ENCODE measurements at regions not wholly inside any gene's neighbourhood (a gene's known extent, or its start where the extent isn't known, plus 50 kb on each side); places are given as distances from the start of the nearest gene placed in this dataset.

DNA sequence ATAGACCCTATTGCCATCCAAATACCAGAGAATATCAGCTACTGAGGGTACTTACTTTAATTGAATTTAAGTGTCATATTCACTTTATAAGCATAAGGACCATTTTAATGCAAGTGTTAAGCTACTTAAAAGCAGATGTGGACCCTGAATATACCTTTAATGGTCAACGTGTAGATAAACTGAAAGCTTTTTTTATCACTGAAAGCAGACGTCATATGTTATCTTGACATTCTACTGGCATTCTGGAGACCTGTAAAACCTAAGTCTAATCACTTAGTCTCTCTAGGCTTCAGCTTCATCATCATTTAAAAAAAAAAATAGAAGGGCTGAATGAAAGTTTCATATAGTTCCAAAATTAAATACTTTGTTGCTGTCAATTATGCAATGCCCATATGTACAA is 116.5 kb downstream of the ELAPOR2 start:
- TF ChIP-seq, protein P1, sequence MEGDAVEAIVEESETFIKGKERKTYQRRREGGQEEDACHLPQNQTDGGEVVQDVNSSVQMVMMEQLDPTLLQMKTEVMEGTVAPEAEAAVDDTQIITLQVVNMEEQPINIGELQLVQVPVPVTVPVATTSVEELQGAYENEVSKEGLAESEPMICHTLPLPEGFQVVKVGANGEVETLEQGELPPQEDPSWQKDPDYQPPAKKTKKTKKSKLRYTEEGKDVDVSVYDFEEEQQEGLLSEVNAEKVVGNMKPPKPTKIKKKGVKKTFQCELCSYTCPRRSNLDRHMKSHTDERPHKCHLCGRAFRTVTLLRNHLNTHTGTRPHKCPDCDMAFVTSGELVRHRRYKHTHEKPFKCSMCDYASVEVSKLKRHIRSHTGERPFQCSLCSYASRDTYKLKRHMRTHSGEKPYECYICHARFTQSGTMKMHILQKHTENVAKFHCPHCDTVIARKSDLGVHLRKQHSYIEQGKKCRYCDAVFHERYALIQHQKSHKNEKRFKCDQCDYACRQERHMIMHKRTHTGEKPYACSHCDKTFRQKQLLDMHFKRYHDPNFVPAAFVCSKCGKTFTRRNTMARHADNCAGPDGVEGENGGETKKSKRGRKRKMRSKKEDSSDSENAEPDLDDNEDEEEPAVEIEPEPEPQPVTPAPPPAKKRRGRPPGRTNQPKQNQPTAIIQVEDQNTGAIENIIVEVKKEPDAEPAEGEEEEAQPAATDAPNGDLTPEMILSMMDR (conservative IDR thresholded peaks at IDR 0.05; ENCODE audit: low read depth) = no peak
- POLR2A ChIA-PET (ENCODE audit: low non-redundant PET) = no interaction called here
- H3K27ac ChIP-seq = no peak overlapping the region
- no peak for DNase-seq (ENCODE audit: low spot score)
- CTCF ChIA-PET = interaction anchor here (0.5 to 3.2 kb wide), 3 partner anchors 201 to 991 kb away, joined by 5 to 12 read pairs (median 7); no protein-coding TSS in a partner anchor

- H3K27ac ChIP-seq = no peak overlapping the region
- CTCF ChIA-PET = interaction anchor here (0.5 to 3.2 kb wide), 2 partner anchors 202 to 206 kb away, joined by 7 to 12 read pairs; no protein-coding TSS in a partner anchor
- POLR2A ChIA-PET (ENCODE audit: low non-redundant PET) = interaction anchor here (0.7 kb wide), 1 partner anchor 477 kb away, joined by 3 read pairs; no protein-coding TSS in a partner anchor
- TF ChIP-seq, protein P1 (conservative IDR thresholded peaks at IDR 0.05; ENCODE audit: low read depth) = no peak
- DNase-seq (ENCODE audit: low spot score) = no peak
These were observed 117.4 kb downstream of the ELAPOR2 start for GRCh38 chr7:86942081-86942480.

- TF ChIP-seq, protein P1 (conservative IDR thresholded peaks at IDR 0.05; ENCODE audit: low read depth) = peak; percentile 85
- POLR2A ChIA-PET (ENCODE audit: low non-redundant PET) = no interaction called here
- CTCF ChIA-PET = interaction anchor here (0.6 kb wide), 1 partner anchor 100 kb away, joined by 3 read pairs; no protein-coding TSS in a partner anchor
These were observed 120.1 kb downstream of the ELAPOR2 start for GRCh38 chr7:86939197-86939814.

GRCh38 chr7:86937363-86937878 is 122.0 kb downstream of the ELAPOR2 start:
- DNase-seq (ENCODE audit: low spot score) = no peak
- TF ChIP-seq, protein P1 (conservative IDR thresholded peaks at IDR 0.05; ENCODE audit: low read depth) = no peak
- H3K27ac ChIP-seq = no peak overlapping the region
- ChIA-PET POLR2A (ENCODE audit: low non-redundant PET) (no interaction called here), CTCF (interaction anchor here (0.6 to 0.7 kb wide), 2 partner anchors 28 to 189 kb away, joined by 3 read pairs; no protein-coding TSS in a partner anchor)

More at GRCh38 chr7:86939197-86939814, 120.1 kb downstream of the ELAPOR2 start:
- H3K27ac ChIP-seq = no peak overlapping the region
- peak; percentile 28 for DNase-seq (ENCODE audit: low spot score)

- TF ChIP-seq, protein P1 (conservative IDR thresholded peaks at IDR 0.05; ENCODE audit: low read depth) = no peak
- POLR2A ChIA-PET (ENCODE audit: low non-redundant PET) = interaction anchor here (0.6 kb wide), 1 partner anchor 228 kb away, joined by 3 read pairs; no protein-coding TSS in a partner anchor
- CTCF ChIA-PET = interaction anchor here (1.7 kb wide), 1 partner anchor 215 kb away, joined by 6 read pairs; no protein-coding TSS in a partner anchor
- H3K27ac ChIP-seq = no peak overlapping the region
- no peak for DNase-seq (ENCODE audit: low spot score)
These were observed 126.1 kb downstream of the ELAPOR2 start for GRCh38 chr7:86933295-86933845.

GRCh38 chr7:86932038-86932512 is 127.4 kb downstream of the ELAPOR2 start:
- peak; percentile 73 for DNase-seq (ENCODE audit: low spot score)
- no peak overlapping the region for H3K27ac ChIP-seq
- TF ChIP-seq, protein P1 (conservative IDR thresholded peaks at IDR 0.05; ENCODE audit: low read depth) = no peak
- POLR2A ChIA-PET (ENCODE audit: low non-redundant PET) = no interaction called here
- CTCF ChIA-PET = interaction anchor here (1.7 kb wide), 1 partner anchor 216 kb away, joined by 6 read pairs; no protein-coding TSS in a partner anchor
